HCT116 (cell line): ENCODE measurements at regions not wholly inside any gene's neighbourhood (a gene's known extent, or its start where the extent isn't known, plus 50 kb on each side); places are given as distances from the start of the nearest gene placed in this dataset.

ENCODE experiments used
- ATAC-seq: fragments of 200-7000 bp; cut with Tn5 transposase; 2 replicates; pipeline ENCODE4 v1.9.1; 2020; ENCODE audit warnings: mild to moderate bottlenecking, moderate library complexity
- BruUV-seq: library from RNA; stranded (reverse); fragments of 400-500 nt; replicated peaks from 2 replicates; lab custom pipeline; 2021; lab: Mats Ljungman, UMichigan
- CTCF ChIA-PET: fragments of 300-600 bp; sonication (Branson Sonifier 250); formaldehyde crosslinking; loops from one replicate; lab custom pipeline; 2021; ENCODE audit warnings: antibody characterized with exemption; lab: Charles Lee
- POLR2A ChIA-PET: fragments of 300-600, 350-600 bp; sonication (Branson Sonifier 250); formaldehyde crosslinking; loops from one replicate; lab custom pipeline; 2021; ENCODE audit warnings: antibody characterized with exemption; lab: Charles Lee
- RAD21 ChIA-PET, 2 experiments: fragments of 300-600 bp; sonication (Branson Sonifier 250); formaldehyde crosslinking; loops; one replicate each; lab custom pipeline; 2023; ENCODE audit warnings: low total read pairs in 2 of 2; ENCODE audit not compliant: uncharacterized antibody in 2 of 2, unreplicated experiment in 2 of 2, low non-redundant PET in 1 of 2; lab: Charles Lee
- DNase-seq: peaks from one replicate; pipeline ENCODE4 v3.0.0-alpha.2; 2010; ENCODE audit warnings: low read depth, low spot score
- H2AFZ ChIP-seq: fragments of 200-600 bp; shearing (Covaris generic), sonication (generic); 2 replicates; pipeline ENCODE4 v1.6.1; 2017; ENCODE audit warnings: low read depth, mixed run types, mixed read lengths, antibody characterized with exemption, low read length; ENCODE audit not compliant: poor library complexity, severe bottlenecking
- H3K27ac ChIP-seq: 2 replicates; pipeline ENCODE4 v1.5.1; 2012; ENCODE audit warnings: low read depth, low read length
- H3K27me3 ChIP-seq: fragments of 200-600 bp; sonication (generic); 2 replicates; pipeline ENCODE4 v1.6.1; 2016; ENCODE audit warnings: mixed run types, low read length, mixed read lengths; ENCODE audit not compliant: insufficient read depth
- H3K36me3 ChIP-seq, 2 experiments: fragments of 200-500 bp in 1 of 2; fragments of 200-600 bp in 1 of 2; sonication (Bioruptor generic) in 1 of 2; sonication (generic) in 1 of 2; 2 replicates each; pipeline versions ENCODE4 v1.5.1 to v1.6.1; 2014 to 2016; ENCODE audit warnings: low read length in 2 of 2, inconsistent platforms in 1 of 2, mixed read lengths in 1 of 2, mixed run types in 1 of 2; ENCODE audit not compliant: insufficient read depth in 2 of 2, control insufficient read depth in 1 of 2
- H3K4me1 ChIP-seq, 2 experiments: fragments of 200-600 bp in 1 of 2; sonication (generic) in 1 of 2; 2 replicates each; pipeline versions ENCODE4 v1.5.1 to v1.6.1; 2012 to 2017; ENCODE audit warnings: low read length in 2 of 2, inconsistent platforms in 1 of 2, mild to moderate bottlenecking in 1 of 2, mixed read lengths in 1 of 2, mixed run types in 1 of 2, moderate library complexity in 1 of 2; ENCODE audit not compliant: insufficient read depth in 2 of 2, control insufficient read depth in 1 of 2
- H3K4me2 ChIP-seq: fragments of 200-600 bp; sonication (generic); 2 replicates; pipeline ENCODE4 v1.6.1; 2017; ENCODE audit warnings: mixed run types, low read length, mixed read lengths
- H3K4me3 ChIP-seq, 2 experiments: fragments of 200-600 bp in 1 of 2; sonication (generic) in 1 of 2; replicated peaks in 1 of 2; 2 replicates each; pipeline ENCODE4 v1.5.1; 2011 to 2016; ENCODE audit warnings: low read length in 2 of 2, control low read depth in 1 of 2, low read depth in 1 of 2, mild to moderate bottlenecking in 1 of 2, mixed read lengths in 1 of 2, mixed run types in 1 of 2
- H3K79me2 ChIP-seq: fragments of 200-600 bp; sonication (generic); 2 replicates; pipeline ENCODE4 v1.6.1; 2017; ENCODE audit warnings: mild to moderate bottlenecking, mixed run types, low read length, moderate library complexity, mixed read lengths; ENCODE audit not compliant: insufficient read depth
- H3K9ac ChIP-seq: fragments of 200-600 bp; sonication (generic); 2 replicates; pipeline ENCODE4 v1.6.1; 2016; ENCODE audit warnings: low read length, mixed read lengths
- H3K9me2 ChIP-seq: fragments of 200-600 bp; sonication (generic), shearing (Covaris generic); 2 replicates; pipeline ENCODE4 v1.6.1; 2017; ENCODE audit warnings: mixed run types, mild to moderate bottlenecking, moderate library complexity; ENCODE audit not compliant: insufficient read depth
- H3K9me3 ChIP-seq, 2 experiments: fragments of 200-500 bp in 1 of 2; fragments of 200-600 bp in 1 of 2; sonication (Bioruptor generic) in 1 of 2; sonication (generic) in 1 of 2; 2 replicates each; pipeline ENCODE4 v1.6.1; 2014 to 2017; ENCODE audit warnings: low read length in 2 of 2, mixed read lengths in 2 of 2, inconsistent platforms in 1 of 2, low read depth in 1 of 2, mild to moderate bottlenecking in 1 of 2, mixed run types in 1 of 2, moderate library complexity in 1 of 2; ENCODE audit not compliant: control insufficient read depth in 1 of 2, insufficient read depth in 1 of 2
- H4K20me1 ChIP-seq: fragments of 200-600 bp; sonication (generic), shearing (Covaris generic); 2 replicates; pipeline ENCODE4 v1.6.1; 2017; ENCODE audit warnings: mixed run types, mild to moderate bottlenecking, moderate library complexity; ENCODE audit not compliant: insufficient read depth
- ATF3 ChIP-seq: IDR thresholded peaks from 2 replicates; pipeline ENCODE4 v1.6.1; 2012
- CEBPB ChIP-seq: IDR thresholded peaks from 2 replicates; pipeline ENCODE4 v1.6.1; 2012; ENCODE audit warnings: low read depth
- ELF1 ChIP-seq: IDR thresholded peaks from 2 replicates; pipeline ENCODE4 v1.6.1; 2012; ENCODE audit warnings: low read depth, borderline replicate concordance
- POLR2A ChIP-seq: IDR thresholded peaks from 2 replicates; pipeline ENCODE4 v1.7.0; 2011; ENCODE audit warnings: borderline replicate concordance; ENCODE audit not compliant: insufficient read depth, insufficient read length; ENCODE audit errors: extremely low read depth
- SIN3A ChIP-seq: IDR thresholded peaks from 2 replicates; pipeline ENCODE4 v1.6.1; 2012; ENCODE audit warnings: low read depth
- ZBTB33 ChIP-seq: IDR thresholded peaks from 2 replicates; pipeline ENCODE4 v1.6.1; 2011; ENCODE audit warnings: mild to moderate bottlenecking, low read length, moderate library complexity; ENCODE audit not compliant: insufficient replicate concordance; ENCODE audit errors: extremely low read depth
- intact Hi-C: fragments of 100-400 bp; cut with micrococcal nuclease; formaldehyde crosslinking; loops from 2 replicates; pipeline ENCODE4 v1.10.0; 2022
- TF ChIP-seq, protein P1 (sequence below): IDR thresholded peaks from 2 replicates; pipeline ENCODE4 v1.6.1; 2012

DNA sequence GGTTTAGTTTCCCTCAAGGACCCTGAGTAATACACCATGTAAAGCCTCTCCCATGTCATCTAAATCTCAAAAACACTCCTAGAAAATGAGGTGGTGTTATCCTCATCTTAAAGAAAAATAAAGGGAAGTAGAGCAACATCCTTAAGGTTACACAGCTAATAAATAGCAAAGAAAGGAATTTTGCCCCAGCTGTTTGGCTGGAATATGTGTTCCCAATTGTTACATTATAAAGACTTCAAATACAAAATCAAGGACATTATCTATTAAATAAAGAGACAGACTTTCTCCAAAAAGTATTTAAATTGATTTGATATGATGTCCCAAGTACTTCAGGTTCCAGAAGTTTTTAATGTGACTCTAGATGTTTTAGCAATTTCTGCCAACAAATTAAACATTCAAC, 57.9 kb upstream of the IL15 start:
- H3K4me1 ChIP-seq: no peaks in the 10 kb centered on the region
- no TSS peak for BruUV-seq

DNA sequence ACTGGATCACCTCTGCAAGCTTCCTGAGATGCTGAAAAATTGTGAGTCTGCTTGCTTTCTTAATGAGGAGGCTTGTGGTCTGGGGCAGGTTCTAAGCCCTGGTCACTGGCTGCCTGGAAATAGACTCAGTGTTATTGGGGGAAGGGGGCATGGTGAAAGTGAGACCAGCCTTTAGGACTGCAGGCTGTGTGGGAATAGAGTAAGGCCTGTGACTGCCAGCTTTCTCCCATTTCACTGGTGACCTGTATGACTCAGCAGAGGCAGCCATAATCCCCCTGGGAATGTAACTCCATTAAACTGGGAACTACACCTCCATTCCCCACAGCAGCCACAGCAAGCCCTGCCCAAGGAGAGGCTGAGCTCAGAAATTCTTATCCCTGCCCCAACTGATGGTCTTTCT, 55.9 kb upstream of the IL15 start:
- Histone ChIP-seq H3K27ac (no peak overlapping the region), H3K79me2 (no peaks in the 10 kb centered on the region), H4K20me1 (no peaks in the 10 kb centered on the region), H3K36me3 (no peaks in the 10 kb centered on the region), H3K9me2 (no peaks in the 10 kb centered on the region), H3K9me3 (no peaks in the 10 kb centered on the region), H3K4me1 (no peaks in the 10 kb centered on the region), H3K27me3 (no peaks in the 10 kb centered on the region), H3K4me2 (no peak overlapping the region), H3K9ac (no peak overlapping the region), H3K4me3 (no peak overlapping the region), H2AFZ (no peak overlapping the region)
- ChIA-PET RAD21 (no interaction called here), POLR2A (no interaction called here), CTCF (no interaction called here)
- no TSS peak for BruUV-seq
- no peak for DNase-seq
- no peak for ATAC-seq
- intact Hi-C loops: no loop called here
- TF ChIP-seq POLR2A (no peak), ATF3 (no peak)

More for the DNA sequence above, 57.9 kb upstream of the IL15 start:
- Histone ChIP-seq H4K20me1 (no peaks in the 10 kb centered on the region), H3K27me3 (no peaks in the 10 kb centered on the region), H3K9me2 (no peaks in the 10 kb centered on the region), H3K4me3 (no peak overlapping the region), H3K27ac (no peak overlapping the region), H3K36me3 (no peaks in the 10 kb centered on the region), H3K9ac (no peak overlapping the region), H3K9me3 (no peaks in the 10 kb centered on the region), H3K79me2 (no peaks in the 10 kb centered on the region), H2AFZ (no peak overlapping the region), H3K4me2 (no peak overlapping the region)
- ChIA-PET POLR2A (no interaction called here), RAD21 (no interaction called here), CTCF (no interaction called here)
- DNase-seq: no peak
- intact Hi-C loops: no loop called here
- no peak for ATAC-seq
- TF ChIP-seq, protein P1, sequence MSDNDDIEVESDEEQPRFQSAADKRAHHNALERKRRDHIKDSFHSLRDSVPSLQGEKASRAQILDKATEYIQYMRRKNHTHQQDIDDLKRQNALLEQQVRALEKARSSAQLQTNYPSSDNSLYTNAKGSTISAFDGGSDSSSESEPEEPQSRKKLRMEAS: no peak
- TF ChIP-seq CEBPB (no peak), ELF1 (no peak), SIN3A (no peak), ZBTB33 (no peak)
